HepG2 (cell line): ENCODE measurements at regions not wholly inside any gene's neighbourhood (a gene's known extent, or its start where the extent isn't known, plus 50 kb on each side); places are given as distances from the start of the nearest gene placed in this dataset.

Source experiments
- CEBPB ChIP-seq: IDR thresholded peaks from 2 replicates; pipeline ENCODE4 v1.6.1; 2011; ENCODE audit warnings: low read depth, low read length, improper control_type of control experiment, borderline replicate concordance
- CHCHD3 ChIP-seq: sonication (generic); formaldehyde crosslinking; IDR thresholded peaks from 2 replicates; pipeline ENCODE4 v1.8.0; 2022; ENCODE audit warnings: mild to moderate bottlenecking, missing genetic modification reagents, moderate library complexity
- HDAC2 ChIP-seq: sonication (generic); formaldehyde crosslinking; IDR thresholded peaks from 2 replicates; pipeline ENCODE4 v1.4.0; 2020; ENCODE audit warnings: missing genetic modification reagents
- HNF4A ChIP-seq: sonication (generic); formaldehyde crosslinking; IDR thresholded peaks from 2 replicates; pipeline ENCODE4 v1.4.0; 2020; ENCODE audit warnings: missing genetic modification reagents
- KLF16 ChIP-seq, 2 experiments: sonication (generic) in 1 of 2; formaldehyde crosslinking in 1 of 2; IDR thresholded peaks; 2 replicates each; pipeline versions ENCODE4 v1.6.1 to v1.8.0; 2016 to 2023; ENCODE audit warnings: missing genetic modification reagents in 2 of 2, missing compliant biosample characterization in 1 of 2
- MED1 ChIP-seq: sonication (generic); formaldehyde crosslinking; IDR thresholded peaks from 2 replicates; pipeline ENCODE4 v1.4.0; 2020; ENCODE audit warnings: missing genetic modification reagents
- NFE2L1 ChIP-seq: sonication (generic); formaldehyde crosslinking; IDR thresholded peaks from 2 replicates; pipeline ENCODE4 v1.4.0; 2020; ENCODE audit warnings: missing genetic modification reagents, mild to moderate bottlenecking, borderline replicate concordance
- NR2C2 ChIP-seq: sonication (generic); formaldehyde crosslinking; IDR thresholded peaks from 2 replicates; pipeline ENCODE4 v1.4.0; 2020; ENCODE audit warnings: missing genetic modification reagents, mild to moderate bottlenecking, moderate library complexity, borderline replicate concordance
- SYNCRIP ChIP-seq: fragments of 200-400 bp; formaldehyde crosslinking; IDR thresholded peaks from 2 replicates; pipeline ENCODE4 v1.6.1; 2018; ENCODE audit warnings: mild to moderate bottlenecking, low read depth, low read length; ENCODE audit not compliant: insufficient read depth
- TCF7L2 ChIP-seq: IDR thresholded peaks from 2 replicates; pipeline ENCODE4 v1.6.1; 2011; ENCODE audit warnings: mild to moderate bottlenecking, low read depth, low read length, moderate library complexity
- XBP1 ChIP-seq: sonication (generic); formaldehyde crosslinking; IDR thresholded peaks from 2 replicates; pipeline ENCODE4 v1.5.0; 2020; ENCODE audit warnings: missing genetic modification reagents
- ZBTB21 ChIP-seq: sonication (generic); formaldehyde crosslinking; IDR thresholded peaks from 2 replicates; pipeline ENCODE4 v1.4.0; 2020; ENCODE audit warnings: missing genetic modification reagents
- ZFP62 ChIP-seq: sonication (generic); formaldehyde crosslinking; IDR thresholded peaks from 2 replicates; pipeline ENCODE4 v1.4.0; 2020; ENCODE audit warnings: missing genetic modification reagents
- ZMYM2 ChIP-seq: sonication (generic); formaldehyde crosslinking; IDR thresholded peaks from 2 replicates; pipeline ENCODE4 v1.8.0; 2022; ENCODE audit warnings: mild to moderate bottlenecking, missing genetic modification reagents
- ZNF335 ChIP-seq: sonication (generic); formaldehyde crosslinking; IDR thresholded peaks from 2 replicates; pipeline ENCODE4 v1.4.0; 2020; ENCODE audit warnings: missing genetic modification reagents
- ZNF670 ChIP-seq: sonication (generic); formaldehyde crosslinking; IDR thresholded peaks from 2 replicates; pipeline ENCODE4 v1.8.0; 2022; ENCODE audit warnings: mild to moderate bottlenecking, missing genetic modification reagents, borderline replicate concordance
- ZNF724P ChIP-seq: sonication (generic); formaldehyde crosslinking; IDR thresholded peaks from 2 replicates; pipeline ENCODE4 v1.8.0; 2022; ENCODE audit warnings: missing genetic modification reagents, borderline replicate concordance
- ZNF879 ChIP-seq: sonication (generic); formaldehyde crosslinking; IDR thresholded peaks from 2 replicates; pipeline ENCODE4 v1.8.1; 2023; ENCODE audit warnings: missing genetic modification reagents
- TF ChIP-seq, protein P1 (sequence below): IDR thresholded peaks from 2 replicates; pipeline ENCODE4 v1.4.0; 2020; ENCODE audit warnings: mild to moderate bottlenecking, missing genetic modification reagents
- TF ChIP-seq, protein P2 (sequence below): IDR thresholded peaks from 2 replicates; pipeline ENCODE4 v1.6.1; 2016; ENCODE audit warnings: mild to moderate bottlenecking
- TF ChIP-seq, protein P3 (sequence below): sonication (generic); formaldehyde crosslinking; conservative IDR thresholded peaks from 2 replicates; pipeline ENCODE4 v1.4.0; 2020; ENCODE audit warnings: mild to moderate bottlenecking, missing genetic modification reagents, moderate library complexity

DNA sequence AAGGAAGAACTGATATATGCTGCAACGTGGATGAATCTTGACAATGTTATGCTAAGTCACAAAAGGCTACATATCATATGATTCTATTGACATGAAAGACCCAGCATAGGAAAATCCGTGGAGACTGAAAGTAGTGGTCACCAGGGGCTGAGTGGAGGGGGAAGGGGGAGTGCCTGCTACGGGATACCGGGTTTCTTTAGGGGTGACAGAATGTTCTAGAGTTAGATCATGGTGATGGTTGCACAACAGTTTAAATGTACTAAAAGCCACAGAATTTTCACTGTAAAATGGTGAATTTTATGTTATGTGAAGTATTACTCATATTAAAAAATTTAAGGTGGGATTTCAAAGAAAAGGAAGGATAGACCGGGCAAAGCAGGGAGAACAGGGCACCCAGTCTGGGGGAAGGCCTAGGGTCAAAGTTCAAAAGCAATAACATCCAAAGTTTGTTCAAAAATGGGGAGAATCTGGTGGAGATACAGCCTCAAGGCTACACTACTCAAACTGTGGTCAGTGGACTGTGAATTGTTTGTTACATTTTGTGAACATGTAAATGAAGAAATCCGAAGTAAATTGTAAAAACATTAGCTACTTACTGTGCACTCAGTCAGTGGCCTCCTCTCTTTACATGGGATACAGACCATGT, 74.2 kb upstream of the FNDC3B start (continued):
- TF ChIP-seq, protein P1, sequence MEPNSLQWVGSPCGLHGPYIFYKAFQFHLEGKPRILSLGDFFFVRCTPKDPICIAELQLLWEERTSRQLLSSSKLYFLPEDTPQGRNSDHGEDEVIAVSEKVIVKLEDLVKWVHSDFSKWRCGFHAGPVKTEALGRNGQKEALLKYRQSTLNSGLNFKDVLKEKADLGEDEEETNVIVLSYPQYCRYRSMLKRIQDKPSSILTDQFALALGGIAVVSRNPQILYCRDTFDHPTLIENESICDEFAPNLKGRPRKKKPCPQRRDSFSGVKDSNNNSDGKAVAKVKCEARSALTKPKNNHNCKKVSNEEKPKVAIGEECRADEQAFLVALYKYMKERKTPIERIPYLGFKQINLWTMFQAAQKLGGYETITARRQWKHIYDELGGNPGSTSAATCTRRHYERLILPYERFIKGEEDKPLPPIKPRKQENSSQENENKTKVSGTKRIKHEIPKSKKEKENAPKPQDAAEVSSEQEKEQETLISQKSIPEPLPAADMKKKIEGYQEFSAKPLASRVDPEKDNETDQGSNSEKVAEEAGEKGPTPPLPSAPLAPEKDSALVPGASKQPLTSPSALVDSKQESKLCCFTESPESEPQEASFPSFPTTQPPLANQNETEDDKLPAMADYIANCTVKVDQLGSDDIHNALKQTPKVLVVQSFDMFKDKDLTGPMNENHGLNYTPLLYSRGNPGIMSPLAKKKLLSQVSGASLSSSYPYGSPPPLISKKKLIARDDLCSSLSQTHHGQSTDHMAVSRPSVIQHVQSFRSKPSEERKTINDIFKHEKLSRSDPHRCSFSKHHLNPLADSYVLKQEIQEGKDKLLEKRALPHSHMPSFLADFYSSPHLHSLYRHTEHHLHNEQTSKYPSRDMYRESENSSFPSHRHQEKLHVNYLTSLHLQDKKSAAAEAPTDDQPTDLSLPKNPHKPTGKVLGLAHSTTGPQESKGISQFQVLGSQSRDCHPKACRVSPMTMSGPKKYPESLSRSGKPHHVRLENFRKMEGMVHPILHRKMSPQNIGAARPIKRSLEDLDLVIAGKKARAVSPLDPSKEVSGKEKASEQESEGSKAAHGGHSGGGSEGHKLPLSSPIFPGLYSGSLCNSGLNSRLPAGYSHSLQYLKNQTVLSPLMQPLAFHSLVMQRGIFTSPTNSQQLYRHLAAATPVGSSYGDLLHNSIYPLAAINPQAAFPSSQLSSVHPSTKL (CRISPR knock-in tag), result peak; percentile 23; the same call in 1 of the 2 replicates
- TF ChIP-seq HNF4A (CRISPR knock-in tag) (peak; percentile 75), CEBPB (peak; percentile 24; the same call in 1 of the 2 replicates), ZMYM2 (CRISPR knock-in tag) (no peak), ZBTB21 (CRISPR knock-in tag) (no peak), ZNF335 (CRISPR knock-in tag) (no peak), ZNF724P (no peak), CHCHD3 (no peak), MED1 (CRISPR knock-in tag) (peak; percentile 72), TCF7L2 (no peak), ZFP62 (CRISPR knock-in tag) (no peak), HDAC2 (CRISPR knock-in tag) (0 out of 2 replicates have a peak, but pooled peaks have one; percentile 16), XBP1 (CRISPR knock-in tag) (no peak), NR2C2 (CRISPR knock-in tag) (0 out of 2 replicates have a peak, but pooled peaks have one; percentile 24), NFE2L1 (no peak), KLF16 (CRISPR knock-in tag; IDR thresholded peaks at IDR 0.05) (0 out of 4 replicates have a peak, but pooled peaks of 1 of the 2 experiments have one; percentile 18), SYNCRIP (no peak), ZNF879 (CRISPR knock-in tag) (no peak), ZNF670 (CRISPR knock-in tag) (no peak)
- TF ChIP-seq, protein P2, sequence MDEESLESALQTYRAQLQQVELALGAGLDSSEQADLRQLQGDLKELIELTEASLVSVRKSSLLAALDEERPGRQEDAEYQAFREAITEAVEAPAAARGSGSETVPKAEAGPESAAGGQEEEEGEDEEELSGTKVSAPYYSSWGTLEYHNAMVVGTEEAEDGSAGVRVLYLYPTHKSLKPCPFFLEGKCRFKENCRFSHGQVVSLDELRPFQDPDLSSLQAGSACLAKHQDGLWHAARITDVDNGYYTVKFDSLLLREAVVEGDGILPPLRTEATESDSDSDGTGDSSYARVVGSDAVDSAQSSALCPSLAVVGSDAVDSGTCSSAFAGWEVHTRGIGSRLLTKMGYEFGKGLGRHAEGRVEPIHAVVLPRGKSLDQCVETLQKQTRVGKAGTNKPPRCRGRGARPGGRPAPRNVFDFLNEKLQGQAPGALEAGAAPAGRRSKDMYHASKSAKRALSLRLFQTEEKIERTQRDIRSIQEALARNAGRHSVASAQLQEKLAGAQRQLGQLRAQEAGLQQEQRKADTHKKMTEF (CRISPR knock-in tag), result 0 out of 2 replicates have a peak, but pooled peaks have one; percentile 17
- TF ChIP-seq, protein P3, sequence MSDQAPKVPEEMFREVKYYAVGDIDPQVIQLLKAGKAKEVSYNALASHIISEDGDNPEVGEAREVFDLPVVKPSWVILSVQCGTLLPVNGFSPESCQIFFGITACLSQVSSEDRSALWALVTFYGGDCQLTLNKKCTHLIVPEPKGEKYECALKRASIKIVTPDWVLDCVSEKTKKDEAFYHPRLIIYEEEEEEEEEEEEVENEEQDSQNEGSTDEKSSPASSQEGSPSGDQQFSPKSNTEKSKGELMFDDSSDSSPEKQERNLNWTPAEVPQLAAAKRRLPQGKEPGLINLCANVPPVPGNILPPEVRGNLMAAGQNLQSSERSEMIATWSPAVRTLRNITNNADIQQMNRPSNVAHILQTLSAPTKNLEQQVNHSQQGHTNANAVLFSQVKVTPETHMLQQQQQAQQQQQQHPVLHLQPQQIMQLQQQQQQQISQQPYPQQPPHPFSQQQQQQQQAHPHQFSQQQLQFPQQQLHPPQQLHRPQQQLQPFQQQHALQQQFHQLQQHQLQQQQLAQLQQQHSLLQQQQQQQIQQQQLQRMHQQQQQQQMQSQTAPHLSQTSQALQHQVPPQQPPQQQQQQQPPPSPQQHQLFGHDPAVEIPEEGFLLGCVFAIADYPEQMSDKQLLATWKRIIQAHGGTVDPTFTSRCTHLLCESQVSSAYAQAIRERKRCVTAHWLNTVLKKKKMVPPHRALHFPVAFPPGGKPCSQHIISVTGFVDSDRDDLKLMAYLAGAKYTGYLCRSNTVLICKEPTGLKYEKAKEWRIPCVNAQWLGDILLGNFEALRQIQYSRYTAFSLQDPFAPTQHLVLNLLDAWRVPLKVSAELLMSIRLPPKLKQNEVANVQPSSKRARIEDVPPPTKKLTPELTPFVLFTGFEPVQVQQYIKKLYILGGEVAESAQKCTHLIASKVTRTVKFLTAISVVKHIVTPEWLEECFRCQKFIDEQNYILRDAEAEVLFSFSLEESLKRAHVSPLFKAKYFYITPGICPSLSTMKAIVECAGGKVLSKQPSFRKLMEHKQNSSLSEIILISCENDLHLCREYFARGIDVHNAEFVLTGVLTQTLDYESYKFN (CRISPR knock-in tag), result 0 out of 2 replicates have a peak, but pooled peaks have one; percentile 10
